Calu3 (cell line): ENCODE measurements at regions not wholly inside any gene's neighbourhood (a gene's known extent, or its start where the extent isn't known, plus 50 kb on each side); places are given as distances from the start of the nearest gene placed in this dataset.
"Not testable (repeated sequence)": the region's sequence is repeated elsewhere in the genome, so short reads cannot be mapped to it uniquely, and the experiment has no call there.

Experiments
- BruUV-seq: library from RNA; stranded (reverse); fragments of 400-500 nt; replicated peaks from 2 replicates; lab custom pipeline; 2021; lab: Mats Ljungman, UMichigan
- CTCF ChIA-PET: fragments of 300-600 bp; sonication (Branson Sonifier 250); formaldehyde crosslinking; loops from one replicate; lab custom pipeline; 2022; ENCODE audit warnings: antibody characterized with exemption; lab: Charles Lee
- DNase-seq: peaks from one replicate; pipeline ENCODE4 v3.0.0; 2022
- H3K27ac Mint-ChIP-seq: one replicate; pipeline ENCODE4 v1.8.0; 2022; ENCODE audit warnings: mixed read lengths; ENCODE audit not compliant: unreplicated experiment
- H3K27me3 Mint-ChIP-seq: one replicate; pipeline ENCODE4 v1.8.0; 2022; ENCODE audit warnings: mixed read lengths; ENCODE audit not compliant: unreplicated experiment
- H3K36me3 Mint-ChIP-seq: one replicate; pipeline ENCODE4 v1.8.0; 2022; ENCODE audit warnings: mild to moderate bottlenecking, moderate library complexity, mixed read lengths; ENCODE audit not compliant: insufficient read depth, unreplicated experiment
- H3K4me1 Mint-ChIP-seq: one replicate; pipeline ENCODE4 v1.8.0; 2022; ENCODE audit warnings: mild to moderate bottlenecking, low read depth, mixed read lengths; ENCODE audit not compliant: unreplicated experiment
- H3K4me3 Mint-ChIP-seq: one replicate; pipeline ENCODE4 v1.8.0; 2022; ENCODE audit warnings: mild to moderate bottlenecking, low read depth, moderate library complexity, mixed read lengths; ENCODE audit not compliant: unreplicated experiment
- H3K9me3 Mint-ChIP-seq: one replicate; pipeline ENCODE4 v1.8.0; 2022; ENCODE audit warnings: low read depth, mixed read lengths; ENCODE audit not compliant: unreplicated experiment
- intact Hi-C: fragments of 100-400 bp; cut with micrococcal nuclease; formaldehyde crosslinking; loops from one replicate; pipeline ENCODE4 v1.10.0; 2022; ENCODE audit not compliant: unreplicated experiment
- TF ChIP-seq, protein P1 (sequence below): fragments of 200-600 bp; IDR thresholded peaks from one replicate; pipeline ENCODE4 v1.8.0; 2022; ENCODE audit warnings: antibody characterized with exemption; ENCODE audit not compliant: unreplicated experiment

- no peaks in the 10 kb centered on the region for H3K27me3 Mint-ChIP-seq
- BruUV-seq: no TSS peak
- DNase-seq: no peak
- peaks cover 6% of the 10 kb centered on the region for H3K9me3 Mint-ChIP-seq
- H3K4me1 Mint-ChIP-seq: no peaks in the 10 kb centered on the region
- no peak overlapping the region for H3K4me3 Mint-ChIP-seq
- intact Hi-C loops: no loop called here
- CTCF ChIA-PET: no interaction called here
- H3K36me3 Mint-ChIP-seq: no peaks in the 10 kb centered on the region
- TF ChIP-seq, protein P1, sequence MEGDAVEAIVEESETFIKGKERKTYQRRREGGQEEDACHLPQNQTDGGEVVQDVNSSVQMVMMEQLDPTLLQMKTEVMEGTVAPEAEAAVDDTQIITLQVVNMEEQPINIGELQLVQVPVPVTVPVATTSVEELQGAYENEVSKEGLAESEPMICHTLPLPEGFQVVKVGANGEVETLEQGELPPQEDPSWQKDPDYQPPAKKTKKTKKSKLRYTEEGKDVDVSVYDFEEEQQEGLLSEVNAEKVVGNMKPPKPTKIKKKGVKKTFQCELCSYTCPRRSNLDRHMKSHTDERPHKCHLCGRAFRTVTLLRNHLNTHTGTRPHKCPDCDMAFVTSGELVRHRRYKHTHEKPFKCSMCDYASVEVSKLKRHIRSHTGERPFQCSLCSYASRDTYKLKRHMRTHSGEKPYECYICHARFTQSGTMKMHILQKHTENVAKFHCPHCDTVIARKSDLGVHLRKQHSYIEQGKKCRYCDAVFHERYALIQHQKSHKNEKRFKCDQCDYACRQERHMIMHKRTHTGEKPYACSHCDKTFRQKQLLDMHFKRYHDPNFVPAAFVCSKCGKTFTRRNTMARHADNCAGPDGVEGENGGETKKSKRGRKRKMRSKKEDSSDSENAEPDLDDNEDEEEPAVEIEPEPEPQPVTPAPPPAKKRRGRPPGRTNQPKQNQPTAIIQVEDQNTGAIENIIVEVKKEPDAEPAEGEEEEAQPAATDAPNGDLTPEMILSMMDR: no peak
- no peak overlapping the region for H3K27ac Mint-ChIP-seq
Measured at GRCh38 chr3:88467191-88467590, 317.4 kb downstream of the C3orf38 start.

- Mint-ChIP-seq H3K4me3 (no peak overlapping the region), H3K27me3 (no peaks in the 10 kb centered on the region), H3K9me3 (peaks cover 6% of the 10 kb centered on the region), H3K36me3 (no peaks in the 10 kb centered on the region), H3K27ac (no peak overlapping the region), H3K4me1 (no peaks in the 10 kb centered on the region)
- TF ChIP-seq, protein P1: no peak
- intact Hi-C loops: no loop called here
- CTCF ChIA-PET: no interaction called here
- no TSS peak for BruUV-seq
- no peak for DNase-seq
Measured at GRCh38 chr3:88469216-88469615, 319.5 kb downstream of the C3orf38 start.

- TF ChIP-seq, protein P1: no peak
- Mint-ChIP-seq H3K36me3 (no peaks in the 10 kb centered on the region), H3K4me3 (no peak overlapping the region), H3K27me3 (no peaks in the 10 kb centered on the region), H3K27ac (no peak overlapping the region), H3K9me3 (no peaks in the 10 kb centered on the region), H3K4me1 (no peaks in the 10 kb centered on the region)
- no peak for DNase-seq
- CTCF ChIA-PET: no interaction called here
- intact Hi-C loops: no loop called here
- no TSS peak for BruUV-seq
Measured at GRCh38 chr3:88478460-88478859, 328.7 kb downstream of the C3orf38 start.

- no peaks in the 10 kb centered on the region for H3K27me3 Mint-ChIP-seq
- intact Hi-C loops: no loop called here
- H3K4me1 Mint-ChIP-seq: no peaks in the 10 kb centered on the region
- CTCF ChIA-PET: interaction anchor here (0.6 kb wide), 1 partner anchor 230 kb away, joined by 3 read pairs; no protein-coding TSS in a partner anchor
- no peaks in the 10 kb centered on the region for H3K36me3 Mint-ChIP-seq
- no peaks in the 10 kb centered on the region for H3K9me3 Mint-ChIP-seq
- DNase-seq: no peak
- H3K4me3 Mint-ChIP-seq: no peak overlapping the region
- BruUV-seq: no TSS peak
- H3K27ac Mint-ChIP-seq: no peak overlapping the region
- TF ChIP-seq, protein P1: no peak
Measured at GRCh38 chr3:88480822-88481221, 331.1 kb downstream of the C3orf38 start.

GRCh38 chr3:88485001-88485400, 335.2 kb downstream of the C3orf38 start:
- Mint-ChIP-seq H3K27ac (no peak overlapping the region), H3K4me3 (no peak overlapping the region), H3K9me3 (no peaks in the 10 kb centered on the region), H3K4me1 (no peaks in the 10 kb centered on the region), H3K36me3 (no peaks in the 10 kb centered on the region), H3K27me3 (no peaks in the 10 kb centered on the region)
- intact Hi-C loops: no loop called here
- CTCF ChIA-PET: no interaction called here
- DNase-seq: no peak
- no TSS peak for BruUV-seq
- TF ChIP-seq, protein P1: no peak

DNA sequence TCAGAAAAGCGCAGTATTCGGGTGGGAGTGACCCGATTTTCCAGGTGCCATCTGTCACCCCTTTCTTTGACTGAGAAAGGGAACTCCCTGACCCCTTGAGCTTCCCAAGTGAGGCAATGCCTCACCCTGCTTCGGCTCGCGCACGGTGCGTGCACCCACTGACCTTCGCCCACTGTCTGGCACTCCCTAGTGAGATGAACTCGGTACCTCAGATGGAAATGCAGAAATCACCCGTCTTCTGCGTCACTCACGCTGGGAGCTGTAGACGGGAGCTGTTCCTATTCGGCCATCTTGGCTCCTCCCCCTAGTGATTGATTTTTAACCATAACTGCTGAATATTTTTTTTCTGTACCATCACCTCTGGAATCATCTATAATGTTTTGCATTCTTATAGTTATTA, 359.1 kb downstream of the C3orf38 start:
- H3K9me3 Mint-ChIP-seq, BruUV-seq, H3K4me3 Mint-ChIP-seq, H3K27me3 Mint-ChIP-seq, H3K27ac Mint-ChIP-seq, H3K36me3 Mint-ChIP-seq, DNase-seq, H3K4me1 Mint-ChIP-seq, intact Hi-C loops: not testable (repeated sequence)
- CTCF ChIA-PET: interaction anchor here (0.8 kb wide), 1 partner anchor 8 kb away, joined by 3 read pairs; no protein-coding TSS in a partner anchor
